ENCODE measurements at regions not wholly inside any gene's neighbourhood (a gene's known extent, or its start where the extent isn't known, plus 50 kb on each side); places are given as distances from the start of the nearest gene placed in this dataset.

- no peak overlapping the region for H3K4me3 ChIP-seq (ENCODE audit: low read depth, low read length)
- CTCF ChIA-PET, result interaction anchor here (0.6 to 1.9 kb wide), 5 partner anchors 13 to 201 kb away, joined by 3 to 13 read pairs (median 3); no protein-coding TSS in a partner anchor
- POLR2A ChIA-PET, result no interaction called here
Measured at GRCh38 chr2:199581408-199581807, 123.7 kb upstream of the SATB2 start.

DNA sequence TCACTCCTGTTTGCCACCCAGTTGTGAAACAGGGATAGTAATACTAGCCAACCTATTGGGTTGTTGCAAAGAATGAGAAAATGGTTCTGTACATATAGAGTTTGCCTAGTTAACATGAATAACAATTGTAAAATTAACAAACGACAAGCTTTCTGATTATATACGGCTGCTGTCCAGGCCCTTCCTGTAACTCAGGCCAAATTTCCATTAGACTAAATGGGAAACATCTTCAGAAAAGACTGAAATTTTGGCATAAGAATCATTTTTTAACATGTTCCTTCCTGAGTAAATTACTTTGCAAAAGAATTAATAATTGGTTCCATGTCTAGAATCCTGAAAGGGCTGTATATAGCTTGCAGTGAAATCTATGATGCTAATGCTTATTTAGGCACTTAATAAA is 117.7 kb upstream of the SATB2 start:
- POLR2A ChIA-PET, result no interaction called here
- Histone ChIP-seq H3K27ac (ENCODE audit: extremely low read depth, low read depth, low read length) (no peak overlapping the region), H3K4me1 (ENCODE audit: control insufficient read depth, insufficient read depth, low read length) (no peaks in the 10 kb centered on the region), H3K4me3 (ENCODE audit: low read depth, low read length) (no peak overlapping the region), H3K36me3 (ENCODE audit: control insufficient read depth in 2 of 2, insufficient read depth in 1 of 2, low read length in 2 of 2) (no peaks in the 10 kb centered on the region), H3K9me3 (ENCODE audit: control insufficient read depth, insufficient read depth, low read depth, low read length) (no peaks in the 10 kb centered on the region)
- CTCF ChIA-PET, result interaction anchor here (0.5 to 0.7 kb wide), 2 partner anchors 64 to 97 kb away, joined by 3 read pairs; no protein-coding TSS in a partner anchor
- no peak for TF ChIP-seq ZNF292 (tag by site-specific recombination; IDR thresholded peaks at IDR 0.05; ENCODE audit: borderline replicate concordance, low read depth)
- no peak for TF ChIP-seq ZNF514 (tag by site-specific recombination; IDR thresholded peaks at IDR 0.05)
- TF ChIP-seq ZNF394 (tag by site-specific recombination; IDR thresholded peaks at IDR 0.05; ENCODE audit: borderline replicate concordance), result no peak
- no peak for TF ChIP-seq ZNF132 (tag by site-specific recombination; IDR thresholded peaks at IDR 0.05; ENCODE audit: borderline replicate concordance)
- TF ChIP-seq ZNF660 (tag by site-specific recombination; IDR thresholded peaks at IDR 0.05), result no peak
- TF ChIP-seq SETDB1 (IDR thresholded peaks at IDR 0.05; ENCODE audit: insufficient read length, low read length), result no peak
- TF ChIP-seq ZNF785 (tag by site-specific recombination; IDR thresholded peaks at IDR 0.05), result no peak
- TF ChIP-seq BCL11B (tag by site-specific recombination; IDR thresholded peaks at IDR 0.05; ENCODE audit: low read depth), result no peak
- TF ChIP-seq, protein P1, sequence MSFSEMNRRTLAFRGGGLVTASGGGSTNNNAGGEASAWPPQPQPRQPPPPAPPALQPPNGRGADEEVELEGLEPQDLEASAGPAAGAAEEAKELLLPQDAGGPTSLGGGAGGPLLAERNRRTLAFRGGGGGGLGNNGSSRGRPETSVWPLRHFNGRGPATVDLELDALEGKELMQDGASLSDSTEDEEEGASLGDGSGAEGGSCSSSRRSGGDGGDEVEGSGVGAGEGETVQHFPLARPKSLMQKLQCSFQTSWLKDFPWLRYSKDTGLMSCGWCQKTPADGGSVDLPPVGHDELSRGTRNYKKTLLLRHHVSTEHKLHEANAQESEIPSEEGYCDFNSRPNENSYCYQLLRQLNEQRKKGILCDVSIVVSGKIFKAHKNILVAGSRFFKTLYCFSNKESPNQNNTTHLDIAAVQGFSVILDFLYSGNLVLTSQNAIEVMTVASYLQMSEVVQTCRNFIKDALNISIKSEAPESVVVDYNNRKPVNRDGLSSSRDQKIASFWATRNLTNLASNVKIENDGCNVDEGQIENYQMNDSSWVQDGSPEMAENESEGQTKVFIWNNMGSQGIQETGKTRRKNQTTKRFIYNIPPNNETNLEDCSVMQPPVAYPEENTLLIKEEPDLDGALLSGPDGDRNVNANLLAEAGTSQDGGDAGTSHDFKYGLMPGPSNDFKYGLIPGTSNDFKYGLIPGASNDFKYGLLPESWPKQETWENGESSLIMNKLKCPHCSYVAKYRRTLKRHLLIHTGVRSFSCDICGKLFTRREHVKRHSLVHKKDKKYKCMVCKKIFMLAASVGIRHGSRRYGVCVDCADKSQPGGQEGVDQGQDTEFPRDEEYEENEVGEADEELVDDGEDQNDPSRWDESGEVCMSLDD (tag by site-specific recombination; IDR thresholded peaks at IDR 0.05), result no peak
- TF ChIP-seq ZNF654 (tag by site-specific recombination; IDR thresholded peaks at IDR 0.05; ENCODE audit: low read depth), result no peak
- no peak for TF ChIP-seq ZNF311 (tag by site-specific recombination; IDR thresholded peaks at IDR 0.05; ENCODE audit: borderline replicate concordance)

More at GRCh38 chr2:199581408-199581807, 123.7 kb upstream of the SATB2 start:
- H3K36me3 ChIP-seq (ENCODE audit: control insufficient read depth in 2 of 2, insufficient read depth in 1 of 2, low read length in 2 of 2), result no peaks in the 10 kb centered on the region
- no peaks in the 10 kb centered on the region; the same call in 1 of the 2 replicates for H3K4me1 ChIP-seq (ENCODE audit: control insufficient read depth, insufficient read depth, low read length)
- TF ChIP-seq ZNF843 (tag by site-specific recombination; IDR thresholded peaks at IDR 0.05) (no peak), ZNF529 (tag by site-specific recombination; IDR thresholded peaks at IDR 0.05; ENCODE audit: insufficient replicate concordance) (no peak), ZNF133 (tag by site-specific recombination; IDR thresholded peaks at IDR 0.05) (no peak), ZNF169 (tag by site-specific recombination; IDR thresholded peaks at IDR 0.05) (no peak), FEZF1 (tag by site-specific recombination; IDR thresholded peaks at IDR 0.05) (peak; percentile 47; the same call in 1 of the 2 replicates), SETDB1 (IDR thresholded peaks at IDR 0.05; ENCODE audit: insufficient read length, low read length) (no peak), ZNF514 (tag by site-specific recombination; IDR thresholded peaks at IDR 0.05) (no peak), ZEB2 (tag by site-specific recombination; IDR thresholded peaks at IDR 0.05) (peak; percentile 34; the same call in 1 of the 2 replicates), ZNF341 (tag by site-specific recombination; IDR thresholded peaks at IDR 0.05; ENCODE audit: low read depth) (peak; percentile 26; the same call in 1 of the 2 replicates), ZNF266 (tag by site-specific recombination; IDR thresholded peaks at IDR 0.05; ENCODE audit: low read depth) (no peak), ZNF121 (tag by site-specific recombination; IDR thresholded peaks at IDR 0.05) (no peak), ZBTB20 (tag by site-specific recombination; IDR thresholded peaks at IDR 0.05) (no peak), ZNF571 (tag by site-specific recombination; IDR thresholded peaks at IDR 0.05) (no peak), ZNF37A (tag by site-specific recombination; IDR thresholded peaks at IDR 0.05) (no peak), ZNF148 (tag by site-specific recombination; IDR thresholded peaks at IDR 0.05; ENCODE audit: borderline replicate concordance) (no peak), ZNF146 (tag by site-specific recombination; IDR thresholded peaks at IDR 0.05) (no peak), ZNF10 (tag by site-specific recombination; IDR thresholded peaks at IDR 0.05) (no peak), ZSCAN23 (tag by site-specific recombination; IDR thresholded peaks at IDR 0.05) (no peak), SCRT2 (tag by site-specific recombination; IDR thresholded peaks at IDR 0.05) (no peak), TCF7L2 (IDR thresholded peaks at IDR 0.05; ENCODE audit: borderline replicate concordance, low read depth, low read length) (peak; percentile 95), ZNF664 (tag by site-specific recombination; IDR thresholded peaks at IDR 0.05) (no peak)
- TF ChIP-seq, protein P2, sequence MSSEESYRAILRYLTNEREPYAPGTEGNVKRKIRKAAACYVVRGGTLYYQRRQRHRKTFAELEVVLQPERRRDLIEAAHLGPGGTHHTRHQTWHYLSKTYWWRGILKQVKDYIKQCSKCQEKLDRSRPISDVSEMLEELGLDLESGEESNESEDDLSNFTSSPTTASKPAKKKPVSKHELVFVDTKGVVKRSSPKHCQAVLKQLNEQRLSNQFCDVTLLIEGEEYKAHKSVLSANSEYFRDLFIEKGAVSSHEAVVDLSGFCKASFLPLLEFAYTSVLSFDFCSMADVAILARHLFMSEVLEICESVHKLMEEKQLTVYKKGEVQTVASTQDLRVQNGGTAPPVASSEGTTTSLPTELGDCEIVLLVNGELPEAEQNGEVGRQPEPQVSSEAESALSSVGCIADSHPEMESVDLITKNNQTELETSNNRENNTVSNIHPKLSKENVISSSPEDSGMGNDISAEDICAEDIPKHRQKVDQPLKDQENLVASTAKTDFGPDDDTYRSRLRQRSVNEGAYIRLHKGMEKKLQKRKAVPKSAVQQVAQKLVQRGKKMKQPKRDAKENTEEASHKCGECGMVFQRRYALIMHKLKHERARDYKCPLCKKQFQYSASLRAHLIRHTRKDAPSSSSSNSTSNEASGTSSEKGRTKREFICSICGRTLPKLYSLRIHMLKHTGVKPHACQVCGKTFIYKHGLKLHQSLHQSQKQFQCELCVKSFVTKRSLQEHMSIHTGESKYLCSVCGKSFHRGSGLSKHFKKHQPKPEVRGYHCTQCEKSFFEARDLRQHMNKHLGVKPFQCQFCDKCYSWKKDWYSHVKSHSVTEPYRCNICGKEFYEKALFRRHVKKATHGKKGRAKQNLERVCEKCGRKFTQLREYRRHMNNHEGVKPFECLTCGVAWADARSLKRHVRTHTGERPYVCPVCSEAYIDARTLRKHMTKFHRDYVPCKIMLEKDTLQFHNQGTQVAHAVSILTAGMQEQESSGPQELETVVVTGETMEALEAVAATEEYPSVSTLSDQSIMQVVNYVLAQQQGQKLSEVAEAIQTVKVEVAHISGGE (tag by site-specific recombination; conservative IDR thresholded peaks at IDR 0.05; ENCODE audit: low read depth), result no peak
- TF ChIP-seq, protein P3, sequence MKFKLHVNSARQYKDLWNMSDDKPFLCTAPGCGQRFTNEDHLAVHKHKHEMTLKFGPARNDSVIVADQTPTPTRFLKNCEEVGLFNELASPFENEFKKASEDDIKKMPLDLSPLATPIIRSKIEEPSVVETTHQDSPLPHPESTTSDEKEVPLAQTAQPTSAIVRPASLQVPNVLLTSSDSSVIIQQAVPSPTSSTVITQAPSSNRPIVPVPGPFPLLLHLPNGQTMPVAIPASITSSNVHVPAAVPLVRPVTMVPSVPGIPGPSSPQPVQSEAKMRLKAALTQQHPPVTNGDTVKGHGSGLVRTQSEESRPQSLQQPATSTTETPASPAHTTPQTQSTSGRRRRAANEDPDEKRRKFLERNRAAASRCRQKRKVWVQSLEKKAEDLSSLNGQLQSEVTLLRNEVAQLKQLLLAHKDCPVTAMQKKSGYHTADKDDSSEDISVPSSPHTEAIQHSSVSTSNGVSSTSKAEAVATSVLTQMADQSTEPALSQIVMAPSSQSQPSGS (tag by site-specific recombination; IDR thresholded peaks at IDR 0.05; ENCODE audit: low read depth), result no peak
- H3K27ac ChIP-seq (ENCODE audit: extremely low read depth, low read depth, low read length), result no peak overlapping the region
- H3K9me3 ChIP-seq (ENCODE audit: control insufficient read depth, insufficient read depth, low read depth, low read length), result no peaks in the 10 kb centered on the region

All from HEK293 (cell line).